ENCODE measurements at regions not wholly inside any gene's neighbourhood (a gene's known extent, or its start where the extent isn't known, plus 50 kb on each side); places are given as distances from the start of the nearest gene placed in this dataset.

- DNase-seq: no peak
These were observed 862.3 kb upstream of the GCFC2 start for GRCh38 chr2:76572981-76573380.

- DNase-seq: no peak
These were observed 859.1 kb upstream of the GCFC2 start for GRCh38 chr2:76569819-76570218.

GRCh38 chr2:76567478-76567877 lies 856.8 kb upstream of the GCFC2 start:
- DNase-seq: no peak

GRCh38 chr2:76564734-76565133 lies 854.0 kb upstream of the GCFC2 start:
- DNase-seq: no peak

- DNase-seq: no peak
These were observed 853.0 kb upstream of the GCFC2 start for GRCh38 chr2:76563730-76564129.

- DNase-seq: no peak
These were observed 847.4 kb upstream of the GCFC2 start for GRCh38 chr2:76558157-76558556.

- DNase-seq: no peak
These were observed 845.3 kb upstream of the GCFC2 start for GRCh38 chr2:76556018-76556417.

- no peak for DNase-seq
These were observed 835.5 kb upstream of the GCFC2 start for GRCh38 chr2:76546207-76546606.

GRCh38 chr2:76544901-76545300 lies 834.2 kb upstream of the GCFC2 start:
- DNase-seq: no peak

GRCh38 chr2:76517574-76517909 lies 806.8 kb upstream of the GCFC2 start:
- DNase-seq: no peak

- DNase-seq: no peak
These were observed 806.3 kb upstream of the GCFC2 start for GRCh38 chr2:76516861-76517573.

- DNase-seq: no peak
These were observed 801.6 kb upstream of the GCFC2 start for GRCh38 chr2:76512201-76512820.

- DNase-seq: no peak
These were observed 795.8 kb upstream of the GCFC2 start for GRCh38 chr2:76506538-76506937.

GRCh38 chr2:76501641-76502040 lies 790.9 kb upstream of the GCFC2 start:
- no peak for DNase-seq

GRCh38 chr2:76498360-76498759 lies 787.6 kb upstream of the GCFC2 start:
- no peak for DNase-seq

- no peak for DNase-seq
These were observed 780.8 kb upstream of the GCFC2 start for GRCh38 chr2:76491503-76491902.

- no peak for DNase-seq
These were observed 767.7 kb upstream of the GCFC2 start for GRCh38 chr2:76478266-76479035.

- DNase-seq: no peak
These were observed 762.2 kb upstream of the GCFC2 start for GRCh38 chr2:76472946-76473345.

GRCh38 chr2:76469066-76469465 lies 758.4 kb upstream of the GCFC2 start:
- DNase-seq: no peak

GRCh38 chr2:76467326-76467725 lies 756.6 kb upstream of the GCFC2 start:
- no peak for DNase-seq

GRCh38 chr2:76464310-76464709 lies 753.6 kb upstream of the GCFC2 start:
- no peak for DNase-seq

- no peak for DNase-seq
These were observed 750.7 kb upstream of the GCFC2 start for GRCh38 chr2:76461431-76461830.

GRCh38 chr2:76455910-76456309 lies 745.2 kb upstream of the GCFC2 start:
- DNase-seq: no peak

- DNase-seq: no peak
These were observed 739.3 kb upstream of the GCFC2 start for GRCh38 chr2:76450024-76450475.
